ENCODE measurements at regions not wholly inside any gene's neighbourhood (a gene's known extent, or its start where the extent isn't known, plus 50 kb on each side); places are given as distances from the start of the nearest gene placed in this dataset.

DNA sequence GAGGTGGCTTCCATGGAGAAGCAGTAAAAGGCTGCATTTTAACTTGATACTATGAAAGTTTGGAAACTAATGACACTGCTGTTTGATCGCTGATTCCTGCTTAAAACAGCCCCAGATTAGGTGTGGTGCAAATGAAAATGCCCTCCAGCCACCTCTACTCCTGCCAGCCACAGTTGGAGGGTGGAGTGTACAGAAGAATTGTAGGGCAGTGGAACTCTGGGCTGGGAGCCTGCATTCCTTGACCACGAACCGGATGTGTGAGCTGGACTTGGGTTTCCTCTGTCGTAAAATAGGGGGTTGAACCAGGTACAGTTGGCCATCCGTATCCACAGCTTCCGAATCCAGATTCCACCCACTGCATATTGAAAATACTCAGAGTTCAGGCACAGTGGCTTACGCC, 84.6 kb upstream of the RFX8 start:
- in situ Hi-C loops (cut with HindIII; ENCODE audit: low pct_unique_long_range_greater_than_20kb, low sequenced_read_pairs): no loop called here
- CTCF ChIA-PET: no interaction called here

DNA sequence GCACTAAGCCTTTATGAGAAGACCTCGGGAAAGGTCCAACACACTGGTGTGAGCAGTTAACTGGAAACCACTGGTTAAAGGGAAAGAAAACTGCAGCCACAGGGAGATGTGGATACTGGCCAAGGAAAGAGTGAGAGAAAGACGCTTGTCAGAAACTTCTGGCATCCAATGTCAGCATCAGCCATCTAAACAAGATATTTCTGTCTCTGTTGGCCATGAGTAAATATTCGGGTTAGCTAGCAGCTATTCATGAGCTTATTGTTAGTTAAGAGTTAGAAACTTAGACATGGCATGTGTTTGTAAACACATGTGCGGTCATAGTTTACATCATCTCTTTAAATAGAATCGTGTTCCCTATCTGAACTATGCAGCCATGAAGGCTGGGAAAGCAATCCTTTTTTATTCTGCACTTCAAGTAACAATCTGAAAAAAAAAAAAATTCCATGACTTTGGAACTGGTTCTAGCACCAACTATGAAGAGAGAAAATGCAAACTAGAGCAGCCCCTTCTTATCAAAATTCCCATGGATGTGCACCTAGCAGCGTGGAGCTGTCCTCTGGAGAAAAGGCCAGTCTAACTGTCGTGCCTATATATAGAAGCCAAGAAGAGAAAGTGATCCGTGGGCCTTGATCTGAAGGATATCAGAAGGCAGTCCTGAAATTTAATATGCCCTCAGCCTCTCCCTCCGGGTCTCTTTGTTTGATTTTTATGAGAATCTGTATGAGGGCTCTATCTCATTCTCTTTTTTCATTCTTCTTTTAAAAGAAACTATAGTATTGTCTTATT, 84.0 kb upstream of the RFX8 start:
- in situ Hi-C loops (cut with HindIII; ENCODE audit: low pct_unique_long_range_greater_than_20kb, low sequenced_read_pairs): no loop called here
- DNase-seq (ENCODE audit: low read depth, low spot score) (no peak), ATAC-seq (no peak)
- no TSS peak for BruUV-seq (replicated peaks)
- CTCF ChIA-PET: no interaction called here
- H3K27me3 ChIP-seq (ENCODE audit: control insufficient read depth, insufficient read depth, low read length): no peaks in the 10 kb centered on the region; the same call in 1 of the 2 replicates
- no peaks in the 10 kb centered on the region for H3K4me1 ChIP-seq (ENCODE audit: control insufficient read depth, insufficient read depth, low read length)
- POLR2A ChIA-PET: no interaction called here
- no peak overlapping the region for H3K4me3 ChIP-seq (ENCODE audit: low read depth in 2 of 2, low read length in 2 of 2)
- H3K27ac ChIP-seq (ENCODE audit: low read length): no peak overlapping the region
- intact Hi-C loops (cut with micrococcal nuclease; ENCODE audit: unreplicated experiment): no loop called here
- H3K36me3 ChIP-seq (ENCODE audit: control insufficient read depth, insufficient read depth, low read length): no peaks in the 10 kb centered on the region
- TF ChIP-seq TCF7L2 (IDR thresholded peaks at IDR 0.05; ENCODE audit: low read depth, low read length): no peak
- no peak for TF ChIP-seq SIN3A (IDR thresholded peaks at IDR 0.05; ENCODE audit: borderline replicate concordance, insufficient read depth, low read depth, low read length)
- no peak for TF ChIP-seq POLR2AphosphoS5 (IDR thresholded peaks at IDR 0.05; ENCODE audit: low read depth, low read length)
- no peaks in the 10 kb centered on the region for H3K9me3 ChIP-seq (ENCODE audit: control insufficient read depth, insufficient read depth, low read depth, low read length)

More for the DNA sequence above, 84.6 kb upstream of the RFX8 start:
- no peak overlapping the region for H3K4me3 ChIP-seq (ENCODE audit: low read depth in 2 of 2, low read length in 2 of 2)
- DNase-seq (ENCODE audit: low read depth, low spot score) (no peak), ATAC-seq (no peak)
- no peaks in the 10 kb centered on the region for H3K9me3 ChIP-seq (ENCODE audit: control insufficient read depth, insufficient read depth, low read depth, low read length)
- H3K4me1 ChIP-seq (ENCODE audit: control insufficient read depth, insufficient read depth, low read length): no peaks in the 10 kb centered on the region
- no peak overlapping the region for H3K27ac ChIP-seq (ENCODE audit: low read length)
- TF ChIP-seq TCF7L2 (IDR thresholded peaks at IDR 0.05; ENCODE audit: low read depth, low read length) (no peak), SIN3A (IDR thresholded peaks at IDR 0.05; ENCODE audit: borderline replicate concordance, insufficient read depth, low read depth, low read length) (no peak), REST (IDR thresholded peaks at IDR 0.05; ENCODE audit: insufficient read depth in 1 of 2, low read depth in 2 of 2, low read length in 1 of 2) (no peak), POLR2AphosphoS5 (IDR thresholded peaks at IDR 0.05; ENCODE audit: low read depth, low read length) (no peak)
- TF ChIP-seq, protein P1, sequence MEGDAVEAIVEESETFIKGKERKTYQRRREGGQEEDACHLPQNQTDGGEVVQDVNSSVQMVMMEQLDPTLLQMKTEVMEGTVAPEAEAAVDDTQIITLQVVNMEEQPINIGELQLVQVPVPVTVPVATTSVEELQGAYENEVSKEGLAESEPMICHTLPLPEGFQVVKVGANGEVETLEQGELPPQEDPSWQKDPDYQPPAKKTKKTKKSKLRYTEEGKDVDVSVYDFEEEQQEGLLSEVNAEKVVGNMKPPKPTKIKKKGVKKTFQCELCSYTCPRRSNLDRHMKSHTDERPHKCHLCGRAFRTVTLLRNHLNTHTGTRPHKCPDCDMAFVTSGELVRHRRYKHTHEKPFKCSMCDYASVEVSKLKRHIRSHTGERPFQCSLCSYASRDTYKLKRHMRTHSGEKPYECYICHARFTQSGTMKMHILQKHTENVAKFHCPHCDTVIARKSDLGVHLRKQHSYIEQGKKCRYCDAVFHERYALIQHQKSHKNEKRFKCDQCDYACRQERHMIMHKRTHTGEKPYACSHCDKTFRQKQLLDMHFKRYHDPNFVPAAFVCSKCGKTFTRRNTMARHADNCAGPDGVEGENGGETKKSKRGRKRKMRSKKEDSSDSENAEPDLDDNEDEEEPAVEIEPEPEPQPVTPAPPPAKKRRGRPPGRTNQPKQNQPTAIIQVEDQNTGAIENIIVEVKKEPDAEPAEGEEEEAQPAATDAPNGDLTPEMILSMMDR (IDR thresholded peaks at IDR 0.05): no peak
- no peaks in the 10 kb centered on the region; the same call in none of the 2 replicates for H3K27me3 ChIP-seq (ENCODE audit: control insufficient read depth, insufficient read depth, low read length)
- no TSS peak for BruUV-seq (replicated peaks)
- intact Hi-C loops (cut with micrococcal nuclease; ENCODE audit: unreplicated experiment): no loop called here
- no peaks in the 10 kb centered on the region for H3K36me3 ChIP-seq (ENCODE audit: control insufficient read depth, insufficient read depth, low read length)
- POLR2A ChIA-PET: no interaction called here

GRCh38 chr2:101556033-101556459, 81.1 kb upstream of the RFX8 start:
- CTCF ChIA-PET: no interaction called here
- no TSS peak for BruUV-seq (replicated peaks)
- in situ Hi-C loops (cut with HindIII; ENCODE audit: low pct_unique_long_range_greater_than_20kb, low sequenced_read_pairs): no loop called here

More at GRCh38 chr2:101556033-101556459, 81.1 kb upstream of the RFX8 start:
- Histone ChIP-seq H3K27ac (ENCODE audit: low read length) (no peak overlapping the region), H3K4me3 (ENCODE audit: low read depth in 2 of 2, low read length in 2 of 2) (no peak overlapping the region), H3K27me3 (ENCODE audit: control insufficient read depth, insufficient read depth, low read length) (no peaks in the 10 kb centered on the region), H3K4me1 (ENCODE audit: control insufficient read depth, insufficient read depth, low read length) (no peaks in the 10 kb centered on the region), H3K9me3 (ENCODE audit: control insufficient read depth, insufficient read depth, low read depth, low read length) (no peaks in the 10 kb centered on the region), H3K36me3 (ENCODE audit: control insufficient read depth, insufficient read depth, low read length) (no peaks in the 10 kb centered on the region)
- POLR2A ChIA-PET: no interaction called here
- intact Hi-C loops (cut with micrococcal nuclease; ENCODE audit: unreplicated experiment): no loop called here
- ATAC-seq (no peak), DNase-seq (ENCODE audit: low read depth, low spot score) (no peak)
- TF ChIP-seq, protein P1 (IDR thresholded peaks at IDR 0.05): no peak
- no peak for TF ChIP-seq SIN3A (IDR thresholded peaks at IDR 0.05; ENCODE audit: borderline replicate concordance, insufficient read depth, low read depth, low read length)
- no peak for TF ChIP-seq REST (IDR thresholded peaks at IDR 0.05; ENCODE audit: insufficient read depth in 1 of 2, low read depth in 2 of 2, low read length in 1 of 2)
- TF ChIP-seq POLR2AphosphoS5 (IDR thresholded peaks at IDR 0.05; ENCODE audit: low read depth, low read length): no peak
- TF ChIP-seq TCF7L2 (IDR thresholded peaks at IDR 0.05; ENCODE audit: low read depth, low read length): no peak
